ENCODE measurements at regions not wholly inside any gene's neighbourhood (a gene's known extent, or its start where the extent isn't known, plus 50 kb on each side); places are given as distances from the start of the nearest gene placed in this dataset.

GRCh38 chr20:22795871-22796270 lies 211.5 kb upstream of the FOXA2 start:
- 94% methylated on average over 2 of the region's 4 CpGs for WGBS (ENCODE audit: insufficient coverage)
- Histone ChIP-seq H3K4me3 (ENCODE audit: control insufficient read depth in 1 of 7, extremely low read depth in 1 of 7, insufficient read depth in 4 of 7, low read depth in 2 of 7, low read length in 6 of 7) (no peak overlapping the region), H3K36me3 (ENCODE audit: control insufficient read depth in 4 of 4, insufficient read depth in 4 of 4, low read length in 3 of 4) (no peaks in the 10 kb centered on the region), H3K4me1 (ENCODE audit: control extremely low read depth in 1 of 4, control insufficient read depth in 4 of 4, insufficient read depth in 4 of 4, low read length in 3 of 4) (peaks cover 0 to 12% (median 6%) of the 10 kb centered on the region in 4 experiments), H3K27ac (ENCODE audit: insufficient read depth in 1 of 2, low read depth in 1 of 2, low read length in 2 of 2, poor library complexity in 1 of 2, severe bottlenecking in 2 of 2) (no peak overlapping the region), H3K9me3 (ENCODE audit: control extremely low read depth in 1 of 5, control insufficient read depth in 4 of 5, insufficient read depth in 2 of 5, low read depth in 1 of 5, low read length in 4 of 5) (peaks cover 0 to 2% (median 0%) of the 10 kb centered on the region in 5 experiments), H3K27me3 (replicated peaks in 2 of 5; ENCODE audit: control insufficient read depth in 4 of 5, insufficient read depth in 5 of 5, low read length in 4 of 5) (no peaks in the 10 kb centered on the region)
- ChIA-PET CTCF (interaction anchor here (0.6 kb wide), 1 partner anchor 146 kb away, joined by 3 read pairs; no protein-coding TSS in a partner anchor), POLR2A (no interaction called here)
- DNase-seq = no peak

GRCh38 chr20:22796469-22797077 lies 212.2 kb upstream of the FOXA2 start:
- no peaks in the 10 kb centered on the region for H3K27me3 ChIP-seq (replicated peaks in 2 of 5; ENCODE audit: control insufficient read depth in 4 of 5, insufficient read depth in 5 of 5, low read length in 4 of 5)
- peaks cover 0 to 12% (median 6%) of the 10 kb centered on the region in 4 experiments for H3K4me1 ChIP-seq (ENCODE audit: control extremely low read depth in 1 of 4, control insufficient read depth in 4 of 4, insufficient read depth in 4 of 4, low read length in 3 of 4)
- no peak overlapping the region for H3K4me3 ChIP-seq (ENCODE audit: control insufficient read depth in 1 of 7, extremely low read depth in 1 of 7, insufficient read depth in 4 of 7, low read depth in 2 of 7, low read length in 6 of 7)
- CTCF ChIA-PET = interaction anchor here (0.6 kb wide), 1 partner anchor 146 kb away, joined by 3 read pairs; no protein-coding TSS in a partner anchor
- 96% methylated on average over 4 of the region's 5 CpGs for WGBS (ENCODE audit: insufficient coverage)
- H3K36me3 ChIP-seq (ENCODE audit: control insufficient read depth in 4 of 4, insufficient read depth in 4 of 4, low read length in 3 of 4) = no peaks in the 10 kb centered on the region
- POLR2A ChIA-PET = no interaction called here
- DNase-seq = no peak
- peaks cover 0 to 2% (median 0%) of the 10 kb centered on the region in 5 experiments for H3K9me3 ChIP-seq (ENCODE audit: control extremely low read depth in 1 of 5, control insufficient read depth in 4 of 5, insufficient read depth in 2 of 5, low read depth in 1 of 5, low read length in 4 of 5)
- no peak overlapping the region for H3K27ac ChIP-seq (ENCODE audit: insufficient read depth in 1 of 2, low read depth in 1 of 2, low read length in 2 of 2, poor library complexity in 1 of 2, severe bottlenecking in 2 of 2)

- WGBS (ENCODE audit: insufficient coverage) = 77% methylated on average over 3 of the region's 3 CpGs
- DNase-seq = no peak
- ChIA-PET POLR2A (no interaction called here), CTCF (no interaction called here)
- H3K4me1 ChIP-seq (ENCODE audit: control extremely low read depth in 1 of 4, control insufficient read depth in 4 of 4, insufficient read depth in 4 of 4, low read length in 3 of 4) = peaks cover 0 to 12% (median 6%) of the 10 kb centered on the region in 4 experiments
- H3K4me3 ChIP-seq (ENCODE audit: control insufficient read depth in 1 of 7, extremely low read depth in 1 of 7, insufficient read depth in 4 of 7, low read depth in 2 of 7, low read length in 6 of 7) = no peak overlapping the region
- H3K9me3 ChIP-seq (ENCODE audit: control extremely low read depth in 1 of 5, control insufficient read depth in 4 of 5, insufficient read depth in 2 of 5, low read depth in 1 of 5, low read length in 4 of 5) = no peaks in the 10 kb centered on the region
- H3K27me3 ChIP-seq (replicated peaks in 2 of 5; ENCODE audit: control insufficient read depth in 4 of 5, insufficient read depth in 5 of 5, low read length in 4 of 5) = no peaks in the 10 kb centered on the region
- H3K36me3 ChIP-seq (ENCODE audit: control insufficient read depth in 4 of 4, insufficient read depth in 4 of 4, low read length in 3 of 4) = no peaks in the 10 kb centered on the region
- H3K27ac ChIP-seq (ENCODE audit: insufficient read depth in 1 of 2, low read depth in 1 of 2, low read length in 2 of 2, poor library complexity in 1 of 2, severe bottlenecking in 2 of 2) = no peak overlapping the region
Measured at GRCh38 chr20:22797103-22797502, 212.7 kb upstream of the FOXA2 start.

GRCh38 chr20:22799687-22800086 lies 215.3 kb upstream of the FOXA2 start:
- 100% methylated on average over 1 of the region's 3 CpGs for WGBS (ENCODE audit: insufficient coverage)
- no peaks in the 10 kb centered on the region for H3K27me3 ChIP-seq (replicated peaks in 2 of 5; ENCODE audit: control insufficient read depth in 4 of 5, insufficient read depth in 5 of 5, low read length in 4 of 5)
- H3K4me1 ChIP-seq (ENCODE audit: control extremely low read depth in 1 of 4, control insufficient read depth in 4 of 4, insufficient read depth in 4 of 4, low read length in 3 of 4) = peaks cover 0 to 6% (median under 1%) of the 10 kb centered on the region in 4 experiments
- POLR2A ChIA-PET = no interaction called here
- CTCF ChIA-PET = no interaction called here
- DNase-seq = no peak
- no peak overlapping the region for H3K4me3 ChIP-seq (ENCODE audit: control insufficient read depth in 1 of 7, extremely low read depth in 1 of 7, insufficient read depth in 4 of 7, low read depth in 2 of 7, low read length in 6 of 7)
- no peaks in the 10 kb centered on the region for H3K36me3 ChIP-seq (ENCODE audit: control insufficient read depth in 4 of 4, insufficient read depth in 4 of 4, low read length in 3 of 4)
- no peaks in the 10 kb centered on the region for H3K9me3 ChIP-seq (ENCODE audit: control extremely low read depth in 1 of 5, control insufficient read depth in 4 of 5, insufficient read depth in 2 of 5, low read depth in 1 of 5, low read length in 4 of 5)
- no peak overlapping the region for H3K27ac ChIP-seq (ENCODE audit: insufficient read depth in 1 of 2, low read depth in 1 of 2, low read length in 2 of 2, poor library complexity in 1 of 2, severe bottlenecking in 2 of 2)

GRCh38 chr20:22800129-22800528 lies 215.8 kb upstream of the FOXA2 start:
- no peak for DNase-seq
- ChIA-PET POLR2A (no interaction called here), CTCF (no interaction called here)
- Histone ChIP-seq H3K4me1 (ENCODE audit: control extremely low read depth in 1 of 4, control insufficient read depth in 4 of 4, insufficient read depth in 4 of 4, low read length in 3 of 4) (peaks cover 0 to 5% (median 0%) of the 10 kb centered on the region in 4 experiments), H3K27ac (ENCODE audit: insufficient read depth in 1 of 2, low read depth in 1 of 2, low read length in 2 of 2, poor library complexity in 1 of 2, severe bottlenecking in 2 of 2) (no peak overlapping the region), H3K9me3 (ENCODE audit: control extremely low read depth in 1 of 5, control insufficient read depth in 4 of 5, insufficient read depth in 2 of 5, low read depth in 1 of 5, low read length in 4 of 5) (no peaks in the 10 kb centered on the region), H3K4me3 (ENCODE audit: control insufficient read depth in 1 of 7, extremely low read depth in 1 of 7, insufficient read depth in 4 of 7, low read depth in 2 of 7, low read length in 6 of 7) (no peak overlapping the region), H3K36me3 (ENCODE audit: control insufficient read depth in 4 of 4, insufficient read depth in 4 of 4, low read length in 3 of 4) (no peaks in the 10 kb centered on the region), H3K27me3 (replicated peaks in 2 of 5; ENCODE audit: control insufficient read depth in 4 of 5, insufficient read depth in 5 of 5, low read length in 4 of 5) (no peaks in the 10 kb centered on the region)
- WGBS (ENCODE audit: insufficient coverage) = 100% methylated on average over 1 of the region's 1 CpG

GRCh38 chr20:22801528-22801927 lies 217.2 kb upstream of the FOXA2 start:
- POLR2A ChIA-PET = no interaction called here
- no peak overlapping the region for H3K27ac ChIP-seq (ENCODE audit: insufficient read depth in 1 of 2, low read depth in 1 of 2, low read length in 2 of 2, poor library complexity in 1 of 2, severe bottlenecking in 2 of 2)
- no peaks in the 10 kb centered on the region for H3K4me1 ChIP-seq (ENCODE audit: control extremely low read depth in 1 of 4, control insufficient read depth in 4 of 4, insufficient read depth in 4 of 4, low read length in 3 of 4)
- H3K4me3 ChIP-seq (ENCODE audit: control insufficient read depth in 1 of 7, extremely low read depth in 1 of 7, insufficient read depth in 4 of 7, low read depth in 2 of 7, low read length in 6 of 7) = no peak overlapping the region
- no peaks in the 10 kb centered on the region for H3K36me3 ChIP-seq (ENCODE audit: control insufficient read depth in 4 of 4, insufficient read depth in 4 of 4, low read length in 3 of 4)
- no peak for DNase-seq
- no peaks in the 10 kb centered on the region for H3K9me3 ChIP-seq (ENCODE audit: control extremely low read depth in 1 of 5, control insufficient read depth in 4 of 5, insufficient read depth in 2 of 5, low read depth in 1 of 5, low read length in 4 of 5)
- CTCF ChIA-PET = interaction anchor here (0.8 kb wide), 1 partner anchor 17 kb away, joined by 3 read pairs; no protein-coding TSS in a partner anchor
- 70% methylated on average over 4 of the region's 4 CpGs for WGBS (ENCODE audit: insufficient coverage)
- H3K27me3 ChIP-seq (replicated peaks in 2 of 5; ENCODE audit: control insufficient read depth in 4 of 5, insufficient read depth in 5 of 5, low read length in 4 of 5) = no peaks in the 10 kb centered on the region

GRCh38 chr20:22802296-22802695 lies 217.9 kb upstream of the FOXA2 start:
- ChIA-PET POLR2A (no interaction called here), CTCF (interaction anchor here (0.8 kb wide), 1 partner anchor 16 kb away, joined by 3 read pairs; no protein-coding TSS in a partner anchor)
- Histone ChIP-seq H3K4me1 (ENCODE audit: control extremely low read depth in 1 of 4, control insufficient read depth in 4 of 4, insufficient read depth in 4 of 4, low read length in 3 of 4) (no peaks in the 10 kb centered on the region), H3K9me3 (ENCODE audit: control extremely low read depth in 1 of 5, control insufficient read depth in 4 of 5, insufficient read depth in 2 of 5, low read depth in 1 of 5, low read length in 4 of 5) (no peaks in the 10 kb centered on the region), H3K27ac (ENCODE audit: insufficient read depth in 1 of 2, low read depth in 1 of 2, low read length in 2 of 2, poor library complexity in 1 of 2, severe bottlenecking in 2 of 2) (no peak overlapping the region), H3K4me3 (ENCODE audit: control insufficient read depth in 1 of 7, extremely low read depth in 1 of 7, insufficient read depth in 4 of 7, low read depth in 2 of 7, low read length in 6 of 7) (no peak overlapping the region), H3K27me3 (replicated peaks in 2 of 5; ENCODE audit: control insufficient read depth in 4 of 5, insufficient read depth in 5 of 5, low read length in 4 of 5) (no peaks in the 10 kb centered on the region), H3K36me3 (ENCODE audit: control insufficient read depth in 4 of 4, insufficient read depth in 4 of 4, low read length in 3 of 4) (no peaks in the 10 kb centered on the region)
- no peak for DNase-seq
- WGBS (ENCODE audit: insufficient coverage) = 100% methylated on average over 1 of the region's 2 CpGs

All from common myeloid progenitor, CD34-positive (primary cell).